OCI-LY7 (cell line): ENCODE measurements at regions not wholly inside any gene's neighbourhood (a gene's known extent, or its start where the extent isn't known, plus 50 kb on each side); places are given as distances from the start of the nearest gene placed in this dataset.

Source experiments
- BruUV-seq: library from RNA; stranded (reverse); fragments of 400-500 nt; replicated peaks from 2 replicates; lab custom pipeline; 2021; lab: Mats Ljungman, UMichigan
- CTCF ChIA-PET: fragments of 300-600 bp; sonication (Branson Sonifier 250); formaldehyde crosslinking; loops from one replicate; lab custom pipeline; 2022; ENCODE audit warnings: antibody characterized with exemption; ENCODE audit not compliant: unreplicated experiment; lab: Charles Lee
- POLR2A ChIA-PET: fragments of 300-600 bp; sonication (Branson Sonifier 250); formaldehyde crosslinking; loops from one replicate; lab custom pipeline; 2022; ENCODE audit warnings: antibody characterized with exemption; lab: Charles Lee
- DNase-seq: peaks from one replicate; pipeline ENCODE4 v3.0.0-alpha.2; 2015; ENCODE audit warnings: low spot score
- H2AFZ ChIP-seq: fragments of 200-600 bp; sonication (generic), shearing (Covaris generic); 2 replicates; pipeline ENCODE4 v1.6.1; 2014; ENCODE audit warnings: mild to moderate bottlenecking, antibody characterized with exemption, low read length, moderate library complexity
- H3K27ac ChIP-seq: fragments of 200-600 bp; sonication (generic); 2 replicates; pipeline ENCODE4 v1.5.1; 2014; ENCODE audit warnings: mixed run types, low read depth, mild to moderate bottlenecking, moderate library complexity, low read length, inconsistent platforms; ENCODE audit not compliant: poor library complexity, severe bottlenecking
- H3K36me3 ChIP-seq: fragments of 200-600 bp; sonication (generic); 2 replicates; pipeline ENCODE4 v1.6.1; 2014; ENCODE audit warnings: mild to moderate bottlenecking, antibody characterized with exemption, low read length, moderate library complexity, mixed read lengths; ENCODE audit not compliant: insufficient read depth
- H3K4me1 ChIP-seq: fragments of 200-600 bp; sonication (generic); 2 replicates; pipeline ENCODE4 v1.5.1; 2014; ENCODE audit warnings: mild to moderate bottlenecking, low read length; ENCODE audit not compliant: insufficient read depth, poor library complexity, severe bottlenecking
- H3K4me2 ChIP-seq: fragments of 200-600 bp; sonication (generic); 2 replicates; pipeline ENCODE4 v1.6.1; 2014; ENCODE audit warnings: mild to moderate bottlenecking, low read length
- H3K4me3 ChIP-seq: fragments of 200-600 bp; sonication (generic); 2 replicates; pipeline ENCODE4 v1.5.1; 2014; ENCODE audit warnings: mild to moderate bottlenecking, low read depth, low read length; ENCODE audit not compliant: poor library complexity, severe bottlenecking
- H3K79me2 ChIP-seq: fragments of 200-600 bp; sonication (generic); 2 replicates; pipeline ENCODE4 v1.6.1; 2016; ENCODE audit warnings: low read depth, mild to moderate bottlenecking, low read length, moderate library complexity, mixed read lengths; ENCODE audit not compliant: insufficient read depth
- H3K9me2 ChIP-seq: fragments of 200-600 bp; sonication (generic); 2 replicates; pipeline ENCODE4 v1.6.1; 2016; ENCODE audit warnings: mild to moderate bottlenecking, low read length, mixed read lengths; ENCODE audit not compliant: insufficient read depth
- H3K9me3 ChIP-seq: fragments of 200-600 bp; sonication (generic); 2 replicates; pipeline ENCODE4 v1.6.1; 2014; ENCODE audit warnings: mild to moderate bottlenecking, mixed run types, low read length, mixed read lengths
- H4K20me1 ChIP-seq: fragments of 200-600 bp; sonication (generic); 2 replicates; pipeline ENCODE4 v1.6.1; 2014; ENCODE audit warnings: mild to moderate bottlenecking, antibody characterized with exemption, low read length, moderate library complexity, mixed read lengths; ENCODE audit not compliant: insufficient read depth
- CTCF ChIP-seq: fragments of 200-600 bp; sonication (generic); conservative IDR thresholded peaks from 2 replicates; pipeline ENCODE4 v1.5.1; 2014; ENCODE audit warnings: mild to moderate bottlenecking, antibody characterized with exemption, low read length, moderate library complexity, mixed read lengths
- EZH2phosphoT487 ChIP-seq: fragments of 200-600 bp; sonication (generic); IDR thresholded peaks from 2 replicates; pipeline ENCODE4 v1.6.1; 2018; ENCODE audit warnings: low read depth, borderline replicate concordance, mild to moderate bottlenecking, mixed run types, antibody characterized with exemption, low read length, moderate library complexity, mixed read lengths
- intact Hi-C: fragments of 100-400 bp; cut with micrococcal nuclease; formaldehyde crosslinking; loops from one replicate; pipeline ENCODE4 v1.10.0; 2022; ENCODE audit not compliant: unreplicated experiment

- intact Hi-C loops = loop anchor here (10.0 kb wide), 1 partner anchor 173 kb away; no protein-coding TSS in a partner anchor
Observed at GRCh38 chr9:91087462-91087759, 274.3 kb downstream of the AUH start.

GRCh38 chr9:91089405-91090129 lies 272.2 kb downstream of the AUH start:
- POLR2A ChIA-PET = interaction anchor here (0.6 kb wide), 1 partner anchor 11 kb away, joined by 3 read pairs; no protein-coding TSS in a partner anchor

More at GRCh38 chr9:91087462-91087759, 274.3 kb downstream of the AUH start:
- POLR2A ChIA-PET = interaction anchor here (0.6 kb wide), 1 partner anchor 9 kb away, joined by 3 read pairs; no protein-coding TSS in a partner anchor
- no peak overlapping the region for H3K4me2 ChIP-seq
- no peaks in the 10 kb centered on the region for H4K20me1 ChIP-seq
- BruUV-seq = no TSS peak
- no peaks in the 10 kb centered on the region for H3K9me3 ChIP-seq
- no peak overlapping the region for H3K4me3 ChIP-seq
- no peaks in the 10 kb centered on the region for H3K9me2 ChIP-seq
- CTCF ChIA-PET = no interaction called here
- no peak for TF ChIP-seq CTCF
- no peak for TF ChIP-seq EZH2phosphoT487
- no peak for DNase-seq
- H3K36me3 ChIP-seq = no peaks in the 10 kb centered on the region
- H3K4me1 ChIP-seq = no peaks in the 10 kb centered on the region
- H3K79me2 ChIP-seq = no peaks in the 10 kb centered on the region
- H3K27ac ChIP-seq = no peak overlapping the region
- H2AFZ ChIP-seq = no peak overlapping the region

More at GRCh38 chr9:91089405-91090129, 272.2 kb downstream of the AUH start:
- intact Hi-C loops = loop anchor here (2.0 to 10.0 kb wide), 2 partner anchors 175 to 337 kb away; no protein-coding TSS in a partner anchor
- H3K4me3 ChIP-seq = no peak overlapping the region
- H3K79me2 ChIP-seq = no peaks in the 10 kb centered on the region
- no peaks in the 10 kb centered on the region for H3K4me1 ChIP-seq
- BruUV-seq = no TSS peak
- no peaks in the 10 kb centered on the region for H4K20me1 ChIP-seq
- no peak overlapping the region for H3K4me2 ChIP-seq
- DNase-seq = peak; percentile 61
- no peaks in the 10 kb centered on the region for H3K36me3 ChIP-seq
- CTCF ChIA-PET = interaction anchor here (2.6 kb wide), 1 partner anchor 336 kb away, joined by 10 read pairs; no protein-coding TSS in a partner anchor
- TF ChIP-seq EZH2phosphoT487 (no peak), CTCF (peak; percentile 75)
- H3K27ac ChIP-seq = no peak overlapping the region
- H3K9me3 ChIP-seq = no peaks in the 10 kb centered on the region
- H3K9me2 ChIP-seq = no peaks in the 10 kb centered on the region
- no peak overlapping the region for H2AFZ ChIP-seq
